Left lung (tissue), 4 donors: ENCODE measurements at regions not wholly inside any gene's neighbourhood (a gene's known extent, or its start where the extent isn't known, plus 50 kb on each side); places are given as distances from the start of the nearest gene placed in this dataset.

ENCODE experiments used
- ATAC-seq: fragments of 200-7000 bp; cut with Tn5 transposase; one replicate; pipeline ENCODE4 v1.9.1; 2020; ENCODE audit warnings: moderate library complexity
- DNase-seq, 4 donors: peaks; one replicate each; pipeline ENCODE4 v3.0.0-alpha.2; 2013 to 2020
- H3K27ac ChIP-seq, 2 donors: fragments of 200-600 bp; sonication (generic) in 1 of 2; one replicate each; pipeline versions ENCODE4 v1.5.0 to v1.8.0; 2020 to 2021
- H3K27me3 ChIP-seq, 2 donors: fragments of 200-600 bp; sonication (generic) in 1 of 2; one replicate each; pipeline versions ENCODE4 v1.5.0 to v1.8.0; 2020 to 2021
- H3K36me3 ChIP-seq, 2 donors: fragments of 200-600 bp; sonication (generic) in 1 of 2; one replicate each; pipeline versions ENCODE4 v1.5.0 to v1.8.0; 2020 to 2021
- H3K4me1 ChIP-seq, 2 donors: fragments of 200-600 bp; one replicate each; pipeline ENCODE4 v1.8.0; 2021
- H3K4me3 ChIP-seq, 2 donors: fragments of 200-600 bp; sonication (generic) in 1 of 2; one replicate each; pipeline versions ENCODE4 v1.5.0 to v1.8.0; 2020 to 2021; ENCODE audit warnings: mild to moderate bottlenecking in 1 of 2
- H3K9me3 ChIP-seq, 2 donors: fragments of 200-600 bp; sonication (generic) in 1 of 2; one replicate each; pipeline versions ENCODE4 v1.5.0 to v1.8.0; 2020 to 2021
- CTCF ChIP-seq, 2 donors: fragments of 200-600 bp; sonication (generic) in 1 of 2; IDR thresholded peaks; one replicate each; pipeline versions ENCODE4 v1.5.0 to v1.8.0; 2021; ENCODE audit warnings: antibody characterized with exemption in 2 of 2
- intact Hi-C, 2 donors: fragments of 100-400 bp; cut with DNase I; formaldehyde crosslinking; loops; one replicate each; pipeline versions ENCODE4 v1.11.2 to v1.14.2; 2022
- donor health status: DM: no; HTN: yes; CAD: no.
- donor health status: DM: no; HTN: no; CAD: no.

GRCh38 chr1:2871246-2871815 lies 69.8 kb upstream of the TTC34 start:
- Histone ChIP-seq H3K27me3 (peaks cover 0 to 71% of the 10 kb centered on the region in 2 donors), H3K36me3 (no peaks in the 10 kb centered on the region), H3K9me3 (peaks cover 7 to 22% of the 10 kb centered on the region in 2 donors), H3K27ac (no peak overlapping the region), H3K4me1 (peaks cover 0 to 5% of the 10 kb centered on the region in 2 donors), H3K4me3 (no peak overlapping the region)
- DNase-seq (no peak), ATAC-seq (no peak)
- intact Hi-C loops, result no loop called here
- no peak for TF ChIP-seq CTCF (IDR thresholded peaks at IDR 0.05)

- H3K36me3 ChIP-seq, result no peaks in the 10 kb centered on the region
- peaks cover 0 to 5% of the 10 kb centered on the region in 2 donors for H3K4me1 ChIP-seq
- ATAC-seq, result peak; percentile 43
- H3K27ac ChIP-seq, result no peak overlapping the region
- no peak overlapping the region for H3K4me3 ChIP-seq
- no peak for DNase-seq
- peaks cover 0 to 54% of the 10 kb centered on the region in 2 donors for H3K27me3 ChIP-seq
- peaks cover 7 to 22% of the 10 kb centered on the region in 2 donors for H3K9me3 ChIP-seq
- intact Hi-C loops, result no loop called here
- TF ChIP-seq CTCF (IDR thresholded peaks at IDR 0.05), result no peak
Measured at GRCh38 chr1:2874207-2874606, 72.7 kb upstream of the TTC34 start.

GRCh38 chr1:2874607-2875480 lies 73.4 kb upstream of the TTC34 start:
- DNase-seq (peak in 2 of 4 donors; percentile 60 to 82), ATAC-seq (peak; percentile 67)
- intact Hi-C loops, result no loop called here

GRCh38 chr1:2875707-2876561 lies 74.4 kb upstream of the TTC34 start:
- DNase-seq, result peak in 2 of 4 donors; percentile 75 to 87
- peak; percentile 63 for ATAC-seq
- H3K4me3 ChIP-seq, result no peak overlapping the region
- intact Hi-C loops, result no loop called here
- TF ChIP-seq CTCF (IDR thresholded peaks at IDR 0.05), result peak in 1 of 2 donors; percentile 30
- no peak overlapping the region for H3K27ac ChIP-seq
- peaks cover 0 to 61% of the 10 kb centered on the region in 2 donors for H3K27me3 ChIP-seq
- H3K9me3 ChIP-seq, result peaks cover 7 to 14% of the 10 kb centered on the region in 2 donors
- H3K36me3 ChIP-seq, result no peaks in the 10 kb centered on the region
- H3K4me1 ChIP-seq, result peaks cover 0 to 5% of the 10 kb centered on the region in 2 donors

More at GRCh38 chr1:2874607-2875480, 73.4 kb upstream of the TTC34 start:
- no peak for TF ChIP-seq CTCF (IDR thresholded peaks at IDR 0.05)
- Histone ChIP-seq H3K9me3 (peaks cover 7 to 22% of the 10 kb centered on the region in 2 donors), H3K4me1 (peaks cover 0 to 5% of the 10 kb centered on the region in 2 donors), H3K27me3 (peaks cover 0 to 54% of the 10 kb centered on the region in 2 donors), H3K36me3 (no peaks in the 10 kb centered on the region), H3K27ac (no peak overlapping the region), H3K4me3 (no peak overlapping the region)
